ENCODE measurements at regions not wholly inside any gene's neighbourhood (a gene's known extent, or its start where the extent isn't known, plus 50 kb on each side); places are given as distances from the start of the nearest gene placed in this dataset.
A peak's percentile ranks its signal among the peaks of the same experiment; 100 is the strongest.

DNA sequence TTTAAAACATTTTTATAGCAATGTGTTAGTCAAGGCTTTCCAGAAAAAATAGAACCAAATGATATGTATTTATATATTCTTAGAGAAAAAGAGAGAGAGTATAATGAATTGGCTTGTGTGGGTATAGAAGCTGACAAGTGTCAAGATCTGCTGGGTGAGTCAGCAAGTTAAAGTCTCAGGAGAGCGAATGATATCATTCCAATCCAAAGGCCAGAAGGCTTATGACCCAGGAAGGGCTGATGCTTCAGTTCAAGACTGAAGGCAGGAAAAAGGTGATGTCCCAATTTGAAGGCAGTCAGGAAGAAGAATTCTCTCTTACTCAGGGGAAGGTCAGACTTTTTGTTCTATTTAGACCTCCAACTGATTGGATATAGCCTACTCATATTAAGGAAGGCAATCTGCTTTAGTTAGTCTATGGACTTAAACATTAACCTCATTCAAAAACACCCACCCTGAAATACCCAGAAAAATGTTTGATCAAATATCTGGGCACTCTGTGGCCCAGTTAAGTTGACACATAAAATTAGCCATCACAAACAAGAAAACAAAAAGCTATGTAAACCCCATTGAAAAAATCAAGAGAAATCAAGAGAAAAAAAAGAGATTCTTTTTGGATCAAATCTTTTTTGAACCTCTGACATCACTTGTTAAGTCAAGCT is 189.6 kb downstream of the PIK3R1 start:
- DNase-seq (ENCODE audit: low read depth) (peak; percentile 80), FAIRE-seq (no peak)
- no peak overlapping the region for H3K4me3 ChIP-seq (ENCODE audit: low read depth, low read length)
- no peaks in the 10 kb centered on the region for H3K27me3 ChIP-seq (ENCODE audit: control insufficient read depth, insufficient read depth, low read length)
- H3K36me3 ChIP-seq (ENCODE audit: control insufficient read depth, insufficient read depth, low read length) = no peaks in the 10 kb centered on the region
- no peak for TF ChIP-seq CTCF (IDR thresholded peaks at IDR 0.05; ENCODE audit: insufficient read depth, low read length, severe bottlenecking)

DNA sequence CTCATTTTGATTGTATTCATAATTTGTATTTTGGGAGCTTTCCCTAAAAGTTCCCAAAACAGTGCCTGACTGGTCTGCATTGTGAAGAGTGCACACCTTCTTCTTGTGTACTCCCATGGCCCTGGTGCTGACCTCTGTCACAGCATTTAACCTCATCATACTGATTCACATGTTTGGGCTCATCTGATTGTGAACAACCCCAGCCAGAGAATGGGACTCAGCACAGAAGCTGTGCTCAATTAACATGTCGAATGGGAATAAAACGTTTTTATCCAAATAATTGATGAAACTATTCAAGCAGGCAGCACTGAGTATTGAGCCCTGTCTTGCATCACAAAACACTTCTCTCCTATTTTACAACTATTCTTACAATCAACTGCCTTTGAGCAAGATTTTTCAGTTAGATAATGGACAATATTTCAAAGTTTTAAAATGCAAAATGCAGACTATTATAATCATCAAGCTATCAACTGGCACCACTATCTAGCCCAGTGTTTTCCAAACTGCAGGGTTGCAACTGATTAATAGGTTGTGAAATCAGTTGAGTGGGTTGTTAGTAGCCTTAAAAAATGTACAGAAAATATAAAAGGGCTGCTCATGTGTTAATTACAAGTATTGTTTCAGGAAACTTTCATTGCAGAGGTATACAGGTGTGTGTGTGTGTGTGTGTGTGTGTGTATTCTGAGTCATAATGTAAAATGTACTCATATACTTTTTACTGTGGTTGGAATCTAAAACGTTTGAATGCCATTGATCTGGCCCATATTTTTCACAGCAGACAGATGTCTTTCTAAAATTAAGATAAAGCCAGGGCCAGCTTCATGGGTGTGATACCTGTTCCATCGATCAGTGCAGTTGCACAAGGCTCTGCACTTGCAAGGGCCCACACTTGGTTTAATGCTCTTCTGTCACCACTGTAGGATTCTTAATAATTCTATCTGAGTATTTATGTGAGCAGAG is 190.5 kb downstream of the PIK3R1 start:
- FAIRE-seq (no peak), DNase-seq (ENCODE audit: low read depth) (peak; percentile 33)
- H3K36me3 ChIP-seq (ENCODE audit: control insufficient read depth, insufficient read depth, low read length) = no peaks in the 10 kb centered on the region
- TF ChIP-seq CTCF (IDR thresholded peaks at IDR 0.05; ENCODE audit: insufficient read depth, low read length, severe bottlenecking) = no peak
- H3K27me3 ChIP-seq (ENCODE audit: control insufficient read depth, insufficient read depth, low read length) = no peaks in the 10 kb centered on the region
- no peak overlapping the region for H3K4me3 ChIP-seq (ENCODE audit: low read depth, low read length)

GRCh38 chr5:68406767-68407241 is 191.2 kb downstream of the PIK3R1 start:
- Histone ChIP-seq H3K27me3 (ENCODE audit: control insufficient read depth, insufficient read depth, low read length) (no peaks in the 10 kb centered on the region), H3K36me3 (ENCODE audit: control insufficient read depth, insufficient read depth, low read length) (no peaks in the 10 kb centered on the region), H3K4me3 (ENCODE audit: low read depth, low read length) (no peak overlapping the region)
- no peak for FAIRE-seq
- TF ChIP-seq CTCF (IDR thresholded peaks at IDR 0.05; ENCODE audit: insufficient read depth, low read length, severe bottlenecking) = no peak
- DNase-seq (ENCODE audit: low read depth) = no peak

DNA sequence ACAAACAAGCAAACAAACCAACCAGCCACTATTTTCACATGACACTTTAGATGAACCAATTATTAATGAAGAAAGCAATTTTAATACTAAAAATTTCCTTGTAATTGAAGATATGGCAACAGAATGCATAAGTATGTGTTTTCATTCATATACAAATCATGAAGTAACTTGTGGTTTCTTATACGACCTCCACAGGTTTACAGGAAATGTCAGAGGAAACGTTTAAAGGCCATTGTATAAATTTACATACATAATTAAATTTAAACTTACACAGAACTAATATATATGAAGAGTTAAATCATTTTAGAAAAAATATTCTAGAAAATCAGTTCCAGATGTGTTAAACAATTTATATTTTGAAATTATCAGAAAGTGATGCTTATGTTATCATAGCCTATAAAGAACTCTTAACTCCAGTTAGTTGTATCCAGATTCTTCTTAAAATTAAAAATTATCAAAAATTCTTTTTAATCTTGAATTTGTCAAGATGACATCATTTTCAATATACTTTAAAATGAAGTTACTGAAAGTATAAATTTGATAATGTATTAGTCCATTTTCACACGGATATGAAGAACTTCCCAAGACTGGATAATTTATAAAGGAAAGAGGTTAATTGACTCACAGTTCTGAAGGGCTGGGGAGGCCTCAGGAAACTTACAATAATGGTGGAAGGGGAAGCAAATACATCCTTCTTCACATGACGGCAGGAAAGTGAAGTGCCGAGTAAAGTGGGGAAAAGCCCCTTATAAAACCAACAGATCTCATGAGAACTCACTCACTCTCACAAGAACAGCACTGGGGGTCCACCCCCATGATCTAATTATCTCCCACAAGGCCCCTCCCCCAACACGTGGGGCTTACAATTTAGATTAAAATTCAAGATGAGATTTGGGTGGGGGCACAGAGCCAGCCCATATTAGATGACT is 192.0 kb downstream of the PIK3R1 start:
- DNase-seq (ENCODE audit: low read depth) (no peak), FAIRE-seq (no peak)
- TF ChIP-seq CTCF (IDR thresholded peaks at IDR 0.05; ENCODE audit: insufficient read depth, low read length, severe bottlenecking) = no peak
- no peak overlapping the region for H3K4me3 ChIP-seq (ENCODE audit: low read depth, low read length)
- no peaks in the 10 kb centered on the region for H3K27me3 ChIP-seq (ENCODE audit: control insufficient read depth, insufficient read depth, low read length)
- no peaks in the 10 kb centered on the region for H3K36me3 ChIP-seq (ENCODE audit: control insufficient read depth, insufficient read depth, low read length)

GRCh38 chr5:68408345-68408871 is 192.9 kb downstream of the PIK3R1 start:
- DNase-seq (ENCODE audit: low read depth) (no peak), FAIRE-seq (no peak)
- no peak for TF ChIP-seq CTCF (IDR thresholded peaks at IDR 0.05; ENCODE audit: insufficient read depth, low read length, severe bottlenecking)
- Histone ChIP-seq H3K27me3 (ENCODE audit: control insufficient read depth, insufficient read depth, low read length) (no peaks in the 10 kb centered on the region), H3K4me3 (ENCODE audit: low read depth, low read length) (no peak overlapping the region), H3K36me3 (ENCODE audit: control insufficient read depth, insufficient read depth, low read length) (no peaks in the 10 kb centered on the region)

Data from bronchial epithelial cell (primary cell).